Ishikawa (cell line): ENCODE measurements at regions not wholly inside any gene's neighbourhood (a gene's known extent, or its start where the extent isn't known, plus 50 kb on each side); places are given as distances from the start of the nearest gene placed in this dataset.

ENCODE experiments used
- CEBPB ChIP-seq: IDR thresholded peaks from 2 replicates; pipeline ENCODE4 v1.6.1; 2012
- CREB1 ChIP-seq: IDR thresholded peaks from 2 replicates; pipeline ENCODE4 v1.6.1; 2012; ENCODE audit warnings: low read depth
- EGR1 ChIP-seq: IDR thresholded peaks from 2 replicates; pipeline ENCODE4 v1.6.1; 2012
- EP300 ChIP-seq: IDR thresholded peaks from 2 replicates; pipeline ENCODE4 v1.6.1; 2012; ENCODE audit warnings: borderline replicate concordance
- FOXM1 ChIP-seq: IDR thresholded peaks from 2 replicates; pipeline ENCODE4 v1.6.1; 2012; ENCODE audit warnings: low read depth, borderline replicate concordance
- NFIC ChIP-seq: IDR thresholded peaks from 2 replicates; pipeline ENCODE4 v1.6.1; 2012
- RAD21 ChIP-seq: IDR thresholded peaks from 2 replicates; pipeline ENCODE4 v1.6.1; 2012; ENCODE audit warnings: low read depth
- REST ChIP-seq: IDR thresholded peaks from 2 replicates; pipeline ENCODE4 v1.6.1; 2012; ENCODE audit warnings: low read depth, mild to moderate bottlenecking
- TAF1 ChIP-seq: IDR thresholded peaks from 2 replicates; pipeline ENCODE4 v1.6.1; 2012; ENCODE audit warnings: low read depth, mild to moderate bottlenecking
- TCF12 ChIP-seq: IDR thresholded peaks from 2 replicates; pipeline ENCODE4 v1.6.1; 2012; ENCODE audit warnings: low read depth
- TEAD4 ChIP-seq: IDR thresholded peaks from 2 replicates; pipeline ENCODE4 v1.6.1; 2012
- USF1 ChIP-seq: IDR thresholded peaks from 2 replicates; pipeline ENCODE4 v1.6.1; 2012
- YY1 ChIP-seq: IDR thresholded peaks from 2 replicates; pipeline ENCODE4 v1.6.1; 2012; ENCODE audit warnings: low read depth
- ZBTB7A ChIP-seq: IDR thresholded peaks from 2 replicates; pipeline ENCODE4 v1.6.1; 2012; ENCODE audit warnings: low read depth
- TF ChIP-seq, protein P1 (sequence below): IDR thresholded peaks from 2 replicates; pipeline ENCODE4 v1.6.1; 2012

- TF ChIP-seq NFIC (0 out of 2 replicates have a peak, but pooled peaks have one; percentile 19), RAD21 (peak; percentile 87), TCF12 (no peak)
Observed at GRCh38 chr12:123043536-123044001, 63.1 kb downstream of the ARL6IP4 start.

GRCh38 chr12:123042833-123043232, 62.4 kb downstream of the ARL6IP4 start:
- TF ChIP-seq USF1 (no peak), RAD21 (no peak), TEAD4 (no peak), FOXM1 (no peak), EGR1 (no peak), NFIC (no peak), CREB1 (no peak), ZBTB7A (no peak), CEBPB (no peak), REST (no peak), YY1 (no peak), TCF12 (no peak), EP300 (no peak), TAF1 (no peak)
- TF ChIP-seq, protein P1, sequence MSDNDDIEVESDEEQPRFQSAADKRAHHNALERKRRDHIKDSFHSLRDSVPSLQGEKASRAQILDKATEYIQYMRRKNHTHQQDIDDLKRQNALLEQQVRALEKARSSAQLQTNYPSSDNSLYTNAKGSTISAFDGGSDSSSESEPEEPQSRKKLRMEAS: no peak

DNA sequence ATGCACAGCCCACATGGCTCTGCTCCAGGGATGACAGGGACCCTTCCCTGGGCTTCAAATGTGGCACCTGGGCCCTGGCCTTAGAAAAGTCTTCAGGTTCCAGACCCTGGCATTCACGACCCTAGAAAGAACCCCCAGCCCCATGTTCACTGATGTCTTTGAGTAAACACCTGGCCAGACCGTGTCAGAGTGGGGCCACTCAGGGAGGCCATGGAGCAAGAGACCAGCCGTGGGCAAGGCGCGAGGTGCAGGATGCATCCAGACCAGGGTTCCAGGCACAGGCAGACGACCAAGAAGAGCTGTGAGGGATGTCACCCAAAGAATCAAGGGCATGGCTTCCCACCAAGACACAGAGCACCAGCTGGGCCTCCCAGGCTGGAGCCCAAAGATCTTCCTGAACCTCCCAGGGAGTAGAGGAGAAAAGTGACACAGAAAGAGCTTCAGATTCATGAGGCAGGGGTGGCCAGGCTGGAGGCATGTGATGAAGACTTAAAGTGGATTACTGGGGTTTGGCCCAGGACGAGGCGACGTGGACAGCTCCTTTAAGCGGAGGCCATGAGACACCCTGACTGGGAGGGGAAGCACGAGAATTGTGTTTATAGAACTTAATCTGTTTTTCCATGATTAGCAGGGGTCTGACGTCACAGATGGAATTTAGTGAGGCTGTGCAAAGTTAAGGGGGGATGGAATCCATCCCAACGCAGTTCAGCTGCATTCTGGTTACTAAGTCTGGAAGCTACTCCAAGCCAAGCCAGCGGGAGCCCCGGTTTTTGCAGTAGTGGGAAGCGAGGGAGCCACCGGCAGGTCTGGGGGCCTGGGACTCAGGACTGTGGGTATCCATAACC, 61.6 kb downstream of the ARL6IP4 start:
- TF ChIP-seq TAF1: no peak
- TF ChIP-seq, protein P1: no peak
- TF ChIP-seq RAD21: no peak
- TF ChIP-seq USF1: no peak
- TF ChIP-seq YY1: no peak
- TF ChIP-seq TEAD4: no peak
- no peak for TF ChIP-seq ZBTB7A
- TF ChIP-seq NFIC: no peak
- no peak for TF ChIP-seq CREB1

- no peak for TF ChIP-seq TEAD4
- TF ChIP-seq TAF1: no peak
- no peak for TF ChIP-seq FOXM1
- TF ChIP-seq REST: no peak
- no peak for TF ChIP-seq CREB1
- TF ChIP-seq CEBPB: no peak
- TF ChIP-seq USF1: no peak
- TF ChIP-seq ZBTB7A: no peak
- TF ChIP-seq NFIC: no peak
- TF ChIP-seq, protein P1: no peak
- no peak for TF ChIP-seq YY1
- no peak for TF ChIP-seq EP300
- TF ChIP-seq TCF12: no peak
- no peak for TF ChIP-seq RAD21
- no peak for TF ChIP-seq EGR1
Observed at GRCh38 chr12:123041042-123041531, 60.6 kb downstream of the ARL6IP4 start.

DNA sequence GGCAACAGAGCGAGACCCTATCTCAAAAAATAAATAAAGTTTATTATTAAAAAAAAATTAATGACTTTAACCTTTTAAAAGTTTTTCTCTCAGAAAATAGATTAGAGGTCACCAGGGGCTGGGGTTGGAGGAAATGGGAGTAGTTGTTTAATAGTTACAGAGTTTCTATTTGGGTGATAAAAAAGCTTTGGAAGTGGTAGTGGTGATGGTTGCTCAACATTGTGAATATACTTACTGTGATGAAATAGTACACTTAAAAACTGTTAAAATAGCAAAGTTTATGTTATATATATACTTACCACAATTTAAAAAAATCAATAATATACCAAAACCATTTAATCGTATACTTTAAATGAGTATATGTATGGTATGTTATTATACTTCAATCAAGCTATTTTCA, 59.6 kb downstream of the ARL6IP4 start:
- TF ChIP-seq TAF1: no peak
- no peak for TF ChIP-seq CREB1
- no peak for TF ChIP-seq USF1
- TF ChIP-seq EGR1: no peak
- no peak for TF ChIP-seq REST
- no peak for TF ChIP-seq TCF12
- TF ChIP-seq NFIC: no peak
- TF ChIP-seq RAD21: no peak
- no peak for TF ChIP-seq EP300
- TF ChIP-seq CEBPB: no peak
- no peak for TF ChIP-seq YY1
- TF ChIP-seq, protein P1: no peak
- TF ChIP-seq FOXM1: no peak
